ENCODE measurements at regions not wholly inside any gene's neighbourhood (a gene's known extent, or its start where the extent isn't known, plus 50 kb on each side); places are given as distances from the start of the nearest gene placed in this dataset.

GRCh38 chr20:39155971-39156370 lies 193.8 kb downstream of the DHX35 start:
- DNase-seq: no peak

DNA sequence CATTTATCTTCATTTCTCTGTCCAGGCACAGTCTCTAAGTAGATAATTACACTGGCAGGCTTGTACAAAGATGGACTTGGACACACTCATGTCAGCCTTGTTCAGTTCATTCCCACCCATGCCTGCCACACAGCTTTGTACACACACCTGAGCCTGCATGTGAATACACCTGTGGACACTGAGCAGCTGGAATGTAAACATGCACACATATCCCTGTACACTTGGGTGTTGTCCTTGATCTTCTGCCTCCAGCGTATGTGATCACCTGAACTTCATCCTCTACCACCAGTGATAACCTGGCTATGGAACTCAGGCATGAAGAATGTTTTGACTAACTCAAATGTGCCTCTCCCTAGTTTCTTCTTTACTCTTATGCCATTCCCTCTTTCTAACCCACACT lies 190.6 kb downstream of the DHX35 start:
- DNase-seq: no peak

DNA sequence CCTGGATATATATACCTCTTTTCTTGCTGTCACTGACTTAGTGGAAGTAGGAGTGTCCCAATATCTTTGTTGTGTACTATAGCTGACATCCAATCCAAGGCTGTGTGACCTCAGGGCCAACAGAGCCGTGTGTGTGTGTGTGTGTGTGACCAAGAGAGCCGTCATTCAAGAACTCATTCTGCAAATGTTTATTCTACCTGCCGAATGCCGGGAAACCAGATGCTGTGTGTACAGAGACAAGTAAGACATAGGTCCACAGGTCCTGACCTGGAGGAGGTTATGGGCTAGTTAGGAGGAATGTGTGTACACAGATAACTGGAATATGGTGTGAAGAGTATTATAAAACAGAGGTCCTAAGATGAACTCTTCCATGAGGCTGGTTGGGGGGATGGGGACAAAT lies 190.0 kb downstream of the DHX35 start:
- peak; percentile 22 for DNase-seq

GRCh38 chr20:39150501-39150900 lies 188.4 kb downstream of the DHX35 start:
- no peak for DNase-seq

- DNase-seq: no peak
Observed at GRCh38 chr20:39146394-39146793, 184.2 kb downstream of the DHX35 start.

- DNase-seq: no peak
Observed at GRCh38 chr20:39145921-39146320, 183.8 kb downstream of the DHX35 start.

GRCh38 chr20:39144757-39145156 lies 182.6 kb downstream of the DHX35 start:
- no peak for DNase-seq

- no peak for DNase-seq
Observed at GRCh38 chr20:39142407-39143096, 180.4 kb downstream of the DHX35 start.

- DNase-seq: no peak
Observed at GRCh38 chr20:39137299-39137698, 175.2 kb downstream of the DHX35 start.

DNA sequence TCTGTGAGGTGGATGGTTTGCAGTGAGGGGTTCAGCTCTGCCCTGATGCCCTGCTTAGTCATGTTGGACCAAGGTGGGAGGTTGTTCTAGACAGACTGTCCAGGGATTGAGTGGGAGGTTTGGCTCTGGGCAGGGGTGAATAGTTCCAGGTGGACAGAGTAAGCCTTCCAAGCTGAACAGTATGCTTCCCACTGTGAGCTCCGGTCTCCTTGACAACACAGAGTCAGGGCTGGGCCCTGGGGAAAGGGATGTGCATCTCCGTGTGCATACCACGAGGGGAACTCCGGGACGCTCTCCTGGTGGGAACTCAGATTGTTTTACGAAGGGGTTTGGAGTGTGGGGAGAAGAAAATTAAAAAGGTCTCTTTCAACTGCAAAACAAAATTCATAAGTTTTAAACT lies 174.7 kb downstream of the DHX35 start:
- no peak for DNase-seq

- DNase-seq: no peak
Observed at GRCh38 chr20:39135885-39136544, 173.9 kb downstream of the DHX35 start.

- DNase-seq: peak; percentile 11
Observed at GRCh38 chr20:39133201-39133600, 171.1 kb downstream of the DHX35 start.

GRCh38 chr20:39132511-39132910 lies 170.4 kb downstream of the DHX35 start:
- DNase-seq: no peak

DNA sequence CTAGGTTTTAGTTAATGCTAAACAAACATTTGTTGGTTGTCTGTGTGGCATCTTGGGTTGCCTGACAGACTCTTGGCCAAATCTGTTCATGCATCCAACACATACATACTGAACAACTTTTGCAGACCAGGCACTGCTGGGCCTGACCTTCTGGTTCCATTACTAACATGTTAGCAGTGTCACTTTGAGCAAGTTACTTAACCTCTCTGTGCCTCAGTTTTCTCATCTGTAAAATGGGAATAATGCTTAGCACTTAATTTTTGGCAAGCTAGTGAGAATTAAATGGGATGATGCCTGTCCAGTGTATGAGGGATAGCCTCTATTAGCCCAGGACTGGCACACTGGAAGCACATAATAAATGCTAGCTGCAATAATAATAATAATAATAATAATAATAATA lies 169.9 kb downstream of the DHX35 start:
- DNase-seq: no peak

GRCh38 chr20:39130627-39131026 lies 168.5 kb downstream of the DHX35 start:
- no peak for DNase-seq

DNA sequence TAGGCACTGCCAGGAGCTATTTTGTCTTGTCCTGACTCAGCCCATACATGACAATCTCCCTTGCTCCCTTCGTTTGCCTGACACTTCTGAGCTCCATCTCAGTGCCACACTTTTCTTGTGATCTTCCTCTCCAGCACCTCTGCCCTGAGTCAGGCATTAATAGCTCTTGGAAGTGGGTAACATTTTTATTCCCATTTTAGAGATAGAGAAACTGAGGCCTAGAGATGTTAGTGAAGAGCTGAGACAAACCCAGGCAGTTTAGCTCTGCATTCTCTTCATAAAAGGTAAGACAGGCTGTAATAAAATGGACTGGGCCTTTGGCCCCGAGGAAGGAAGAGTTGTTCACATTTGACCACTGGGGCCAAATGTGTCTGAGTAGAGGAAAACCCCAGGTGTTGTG lies 167.4 kb downstream of the DHX35 start:
- DNase-seq: no peak

- no peak for DNase-seq
Observed at GRCh38 chr20:39124064-39124463, 161.9 kb downstream of the DHX35 start.

DNA sequence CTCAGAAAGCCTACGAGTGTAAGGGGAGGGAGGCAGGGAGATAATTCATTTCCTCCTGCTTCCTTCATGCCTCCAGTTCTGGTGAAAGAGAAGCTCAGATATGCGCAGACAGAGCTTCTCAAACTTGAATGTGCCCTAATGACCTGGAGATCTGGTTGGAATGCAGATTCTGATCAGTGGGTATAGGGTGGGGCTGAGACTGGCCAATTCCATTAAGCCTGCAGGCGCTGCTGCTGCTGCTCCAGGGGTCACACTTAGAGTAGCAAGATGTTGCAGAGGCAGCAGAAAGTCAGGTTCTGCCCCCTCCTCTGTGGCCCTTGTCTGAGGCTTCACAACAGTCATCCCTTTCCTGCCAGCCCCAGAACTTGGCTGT lies 161.0 kb downstream of the DHX35 start:
- DNase-seq: no peak

GRCh38 chr20:39117491-39117890 lies 155.3 kb downstream of the DHX35 start:
- DNase-seq: peak; percentile 77

DNA sequence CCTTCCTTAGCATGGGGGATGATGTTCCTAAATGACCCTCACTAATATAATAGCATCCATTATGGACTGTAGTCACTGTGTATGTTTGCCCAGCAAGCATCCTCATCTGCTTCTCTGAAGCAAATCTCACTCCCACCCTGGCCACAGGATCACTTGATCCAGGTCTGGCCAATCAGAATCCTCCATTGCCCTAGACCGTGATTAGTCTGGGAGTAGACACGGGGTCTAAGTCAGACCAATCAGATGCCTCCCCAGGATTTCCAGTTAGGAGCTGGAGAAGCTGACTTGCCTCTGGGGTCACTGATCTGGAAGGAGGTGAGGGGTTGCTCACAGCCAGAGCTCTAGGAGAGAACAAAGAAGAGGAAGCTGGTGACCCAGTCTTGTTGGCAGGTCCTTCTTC lies 153.9 kb downstream of the DHX35 start:
- DNase-seq: no peak

DNA sequence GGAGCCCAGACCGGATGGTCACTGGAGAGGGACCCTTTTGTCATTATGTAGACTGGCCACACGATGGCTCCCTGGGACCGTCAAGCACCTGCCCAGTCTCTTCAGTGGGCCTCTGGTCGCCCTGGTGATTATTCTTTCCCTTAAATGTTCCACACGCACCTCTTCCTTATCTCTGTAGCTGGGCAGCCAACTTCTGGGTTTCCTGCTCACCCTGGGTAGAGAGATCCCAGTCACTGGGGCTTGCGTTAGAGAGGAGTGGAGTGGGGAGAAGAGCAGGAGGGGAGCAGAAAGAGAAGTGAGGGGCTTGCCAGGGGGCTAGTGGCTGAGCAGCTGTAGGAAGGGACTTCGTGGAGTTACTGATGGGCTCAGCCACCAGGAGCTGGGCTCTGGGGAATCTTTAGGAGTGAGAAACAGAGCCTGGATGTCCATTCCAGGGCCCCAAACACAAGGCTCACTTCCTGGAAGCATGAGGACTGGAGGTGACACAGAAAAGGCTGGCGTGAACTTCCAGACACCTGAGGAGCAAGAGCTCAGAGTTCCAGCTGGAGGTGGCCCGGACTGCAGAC lies 150.1 kb downstream of the DHX35 start:
- peak; percentile 69 for DNase-seq

- DNase-seq: no peak
Observed at GRCh38 chr20:39111359-39112177, 149.4 kb downstream of the DHX35 start.

DNA sequence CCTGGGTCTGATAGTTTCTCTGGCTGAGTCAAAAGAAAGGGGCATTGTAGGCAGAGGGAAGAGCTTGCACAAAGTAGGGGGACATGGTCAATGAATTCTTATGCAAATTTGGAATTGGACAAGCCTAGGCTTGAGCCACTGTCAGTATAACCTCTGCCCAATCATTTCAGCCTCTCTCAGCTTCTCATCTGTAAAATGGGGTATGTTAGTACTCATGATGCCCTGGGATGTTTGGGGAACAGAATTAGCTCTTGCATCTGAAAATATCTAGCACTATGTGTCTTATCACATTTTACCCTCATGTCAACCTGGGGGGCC lies 148.6 kb downstream of the DHX35 start:
- no peak for DNase-seq
